ENCODE measurements at regions not wholly inside any gene's neighbourhood (a gene's known extent, or its start where the extent isn't known, plus 50 kb on each side); places are given as distances from the start of the nearest gene placed in this dataset.

GRCh38 chr14:71555654-71556559, 376.3 kb upstream of the RGS6 start:
- TF ChIP-seq CTCF (IDR thresholded peaks at IDR 0.05 in 8 of 11, conservative IDR thresholded peaks at IDR 0.05 in 3 of 11) (no peak), POLR2A (IDR thresholded peaks at IDR 0.05) (no peak), POLR2AphosphoS5 (IDR thresholded peaks at IDR 0.05) (peak in 1 of 3 donors; percentile 25)
